ENCODE measurements at regions not wholly inside any gene's neighbourhood (a gene's known extent, or its start where the extent isn't known, plus 50 kb on each side); places are given as distances from the start of the nearest gene placed in this dataset.

DNA sequence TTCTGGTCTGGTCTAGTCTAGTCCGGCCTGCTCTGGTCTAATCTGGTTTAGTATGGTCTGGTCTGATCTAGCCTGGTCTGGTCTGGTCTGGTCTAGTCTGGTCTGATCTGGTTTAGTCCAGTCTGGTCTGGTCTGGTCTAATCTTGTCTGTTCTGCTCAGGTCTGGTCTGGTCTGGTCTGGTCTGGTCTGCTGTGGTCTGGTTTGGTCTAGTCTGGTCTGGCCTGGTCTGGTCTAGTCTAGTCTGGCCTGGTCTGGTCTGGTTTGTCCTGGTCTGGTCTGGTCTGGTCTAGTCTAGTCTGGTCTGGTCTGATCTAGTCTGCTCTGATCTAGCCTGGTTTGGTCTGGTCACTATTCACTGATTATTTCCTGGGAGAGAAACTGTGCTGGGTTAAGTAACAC is 84.1 kb upstream of the PRR23E start:
- DNase-seq, result no peak

DNA sequence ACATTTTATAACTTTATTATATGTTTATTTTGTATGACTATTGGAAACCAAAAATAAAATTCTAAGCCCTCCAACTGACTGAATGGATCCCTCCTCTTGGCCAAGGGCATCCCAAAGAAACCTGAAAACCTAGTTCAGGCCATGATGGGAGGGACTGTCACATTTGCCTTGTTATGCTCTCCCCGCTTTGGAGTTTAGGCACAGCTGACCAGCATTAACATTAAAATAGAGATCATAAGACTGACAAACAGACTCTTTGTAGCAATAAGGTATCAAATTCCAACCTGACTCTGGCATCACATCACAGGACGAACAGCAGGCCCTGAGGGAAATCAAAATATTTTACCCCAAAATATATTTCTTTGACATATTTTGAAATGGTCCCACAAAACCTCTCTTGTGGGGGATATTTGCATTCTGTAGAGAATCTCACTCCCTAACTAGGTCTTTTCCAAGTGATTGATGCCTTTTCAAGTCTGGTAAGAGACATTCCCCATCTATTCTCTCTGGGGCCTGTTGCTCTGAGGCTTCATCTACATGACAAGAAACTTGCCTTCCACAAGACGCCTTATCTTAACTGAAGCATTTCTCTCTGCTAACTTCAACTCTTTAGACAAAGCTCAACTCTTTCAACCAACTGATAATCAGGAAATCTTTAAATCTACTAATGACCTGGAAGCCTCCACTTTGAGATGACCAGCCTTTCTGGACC is 81.8 kb upstream of the PRR23E start:
- no peak for DNase-seq

DNA sequence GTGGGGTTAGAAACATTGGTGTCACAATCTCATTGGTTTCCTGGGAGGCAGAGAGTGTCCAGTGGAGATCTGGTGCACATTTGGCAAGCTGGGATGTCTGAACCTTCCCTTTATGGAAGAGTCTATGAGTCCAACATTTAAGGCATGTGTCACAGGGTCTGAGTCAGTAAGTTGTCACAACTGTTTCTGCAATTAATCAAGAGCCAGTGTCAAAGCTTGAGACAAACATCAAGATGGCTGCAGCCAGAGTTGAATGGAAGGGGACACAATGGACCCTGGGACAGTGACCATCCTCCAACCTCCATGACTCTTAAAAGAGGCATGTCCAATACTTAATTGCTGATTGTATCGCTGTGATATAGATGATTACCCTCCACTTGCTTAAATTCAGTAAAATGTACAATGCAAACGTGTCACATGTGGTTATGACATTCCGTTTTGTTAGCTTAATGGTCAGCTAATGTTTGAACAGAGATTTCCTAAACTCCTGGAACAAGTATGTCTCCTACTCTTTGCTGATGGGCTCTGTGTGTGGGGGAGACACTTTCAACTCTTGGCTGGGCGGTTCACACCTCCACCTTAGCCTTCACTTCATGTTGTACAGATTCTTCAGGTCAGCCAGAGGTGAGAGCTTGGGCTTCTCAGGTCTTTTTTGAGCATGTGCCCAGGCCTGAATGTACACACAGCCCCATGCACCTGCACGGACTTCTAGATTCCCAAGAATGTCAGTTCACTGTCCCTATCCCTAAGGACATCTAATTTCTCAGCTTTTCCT is 79.9 kb upstream of the PRR23E start:
- no peak for DNase-seq

DNA sequence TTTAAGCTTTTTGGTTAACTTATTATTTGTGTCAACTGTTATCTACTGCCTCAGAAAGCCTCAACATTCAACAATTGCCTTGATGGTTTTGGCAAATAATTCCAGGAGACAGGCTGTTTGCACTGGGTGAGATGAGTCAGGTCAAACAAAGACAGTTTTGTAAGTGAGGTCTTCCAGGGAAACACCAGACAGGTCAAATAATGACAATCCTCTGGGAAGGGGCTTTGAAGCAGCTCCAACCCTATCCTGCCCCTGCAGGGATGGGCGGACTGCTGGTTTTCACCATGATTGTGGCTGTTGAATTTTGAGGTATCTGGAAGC is 79.4 kb upstream of the PRR23E start:
- no peak for DNase-seq

DNA sequence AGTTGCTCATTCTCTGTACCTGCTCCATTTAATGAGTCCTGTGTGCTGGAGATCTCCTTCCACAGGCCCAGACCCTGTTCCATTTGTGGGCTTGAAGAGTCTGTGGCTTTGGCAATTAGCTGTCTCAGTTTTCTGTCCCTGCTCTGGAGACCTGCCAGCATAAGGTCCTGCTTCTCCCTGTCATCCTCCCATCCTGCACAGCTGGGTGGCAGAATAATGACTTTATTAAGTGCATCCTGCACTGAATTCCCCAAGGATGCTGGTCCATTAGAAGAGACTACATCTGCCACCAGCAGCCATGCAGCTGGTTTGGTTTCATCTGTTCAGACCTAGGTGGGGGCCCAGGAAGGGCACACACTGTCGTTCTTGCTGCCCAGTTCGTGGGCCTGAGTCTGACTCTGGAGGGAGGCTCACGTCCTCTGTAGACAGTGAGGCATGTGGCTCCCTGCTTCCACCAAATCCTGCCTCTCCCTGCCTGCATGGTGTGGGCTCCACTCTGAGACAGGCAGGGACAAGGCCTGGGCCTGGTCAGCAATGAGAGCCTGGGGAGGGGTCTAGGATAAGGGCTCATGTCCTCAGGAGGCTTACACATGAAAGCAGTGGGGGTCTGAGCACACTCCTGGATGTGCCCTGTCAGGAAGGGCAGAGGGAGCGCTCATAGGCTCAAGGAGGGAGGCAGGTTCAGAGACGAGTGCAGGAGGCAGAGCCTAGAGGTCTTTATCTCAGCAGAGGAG is 78.4 kb upstream of the PRR23E start:
- no peak for DNase-seq

DNA sequence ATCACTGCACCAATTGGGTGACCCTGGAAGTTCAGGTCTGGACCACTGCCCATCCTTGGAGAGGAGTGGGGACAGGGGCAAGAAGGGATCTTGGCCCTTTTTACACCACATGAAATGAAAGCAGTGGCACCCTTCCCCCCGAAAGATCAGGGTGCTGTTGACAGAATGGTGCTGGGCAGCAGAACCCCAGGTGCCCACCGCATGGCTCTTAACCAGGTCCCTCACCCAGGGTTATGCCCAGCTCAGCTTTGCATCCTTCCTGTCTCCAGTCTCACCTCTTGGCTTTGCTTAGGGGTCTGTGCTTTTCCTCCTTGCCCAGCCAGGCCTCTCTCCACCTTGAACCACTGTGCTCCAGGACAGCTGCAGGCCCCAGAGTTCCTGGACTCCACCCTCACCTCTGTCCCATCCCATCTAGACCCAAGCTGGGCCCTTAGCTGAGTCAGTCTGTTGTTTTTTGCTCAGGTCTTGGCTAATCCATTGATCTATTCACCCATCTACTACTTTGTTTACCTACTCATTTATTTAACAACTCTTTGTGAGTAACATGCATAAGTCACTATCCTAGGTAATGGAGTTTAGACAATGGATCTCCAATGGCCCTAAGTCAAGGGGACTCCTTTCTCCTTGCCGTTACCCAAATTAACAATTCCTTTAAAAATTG is 77.1 kb upstream of the PRR23E start:
- no peak for DNase-seq

DNA sequence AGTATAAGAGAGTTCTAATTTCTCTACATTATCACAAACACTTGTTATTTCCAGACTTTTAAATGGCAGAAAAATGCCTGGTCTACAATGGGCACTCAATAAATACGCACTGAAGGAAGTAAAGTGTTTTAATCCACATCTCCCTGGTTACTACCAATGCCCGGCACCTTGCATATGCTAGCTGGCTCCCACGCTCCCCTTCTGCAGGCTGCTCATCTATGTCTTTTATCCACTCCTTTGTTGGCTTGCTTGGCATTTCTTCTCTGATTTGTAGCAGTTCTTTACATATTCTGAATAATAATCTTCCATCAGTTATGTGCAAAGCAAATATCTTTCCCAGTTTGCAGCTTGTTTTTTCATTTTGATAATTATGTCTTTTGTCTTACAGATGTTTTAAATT is 74.6 kb upstream of the PRR23E start:
- no peak for DNase-seq

DNA sequence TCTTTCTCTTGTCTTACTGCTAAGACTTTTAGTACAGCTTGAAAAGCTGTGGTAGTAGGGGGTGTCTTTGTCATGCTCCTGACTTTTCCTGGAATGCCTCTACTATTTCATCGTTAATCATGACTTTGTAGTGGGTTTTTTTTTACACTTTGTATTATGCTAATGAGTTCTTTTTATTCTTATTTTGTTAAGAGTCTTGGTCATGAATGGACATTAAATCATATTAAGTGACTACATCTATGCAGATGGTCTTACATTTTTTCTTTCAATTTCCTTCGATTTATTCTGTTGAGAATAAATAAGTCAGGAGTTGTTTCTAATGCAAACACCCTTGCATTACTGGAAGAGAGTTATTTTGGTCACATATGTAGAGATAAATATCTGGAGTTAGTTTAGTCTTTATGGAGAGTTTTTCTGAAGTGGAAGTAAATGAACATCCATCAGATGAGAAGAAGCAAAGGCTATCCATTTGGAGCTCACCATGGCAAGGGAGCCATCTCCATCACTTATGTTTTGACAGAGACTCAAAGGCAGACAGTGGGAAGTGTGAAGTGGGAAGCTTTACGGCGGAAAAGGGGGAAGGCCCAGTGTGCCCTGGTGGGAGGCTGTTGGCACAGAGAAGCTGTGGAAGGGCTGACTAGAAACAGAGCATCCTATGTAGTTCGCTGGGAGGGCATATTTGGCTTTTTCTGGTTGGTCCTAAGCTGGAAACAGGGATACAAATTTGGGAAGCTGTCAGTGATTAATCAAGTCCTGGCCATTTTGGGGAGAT is 73.1 kb upstream of the PRR23E start:
- no peak for DNase-seq

DNA sequence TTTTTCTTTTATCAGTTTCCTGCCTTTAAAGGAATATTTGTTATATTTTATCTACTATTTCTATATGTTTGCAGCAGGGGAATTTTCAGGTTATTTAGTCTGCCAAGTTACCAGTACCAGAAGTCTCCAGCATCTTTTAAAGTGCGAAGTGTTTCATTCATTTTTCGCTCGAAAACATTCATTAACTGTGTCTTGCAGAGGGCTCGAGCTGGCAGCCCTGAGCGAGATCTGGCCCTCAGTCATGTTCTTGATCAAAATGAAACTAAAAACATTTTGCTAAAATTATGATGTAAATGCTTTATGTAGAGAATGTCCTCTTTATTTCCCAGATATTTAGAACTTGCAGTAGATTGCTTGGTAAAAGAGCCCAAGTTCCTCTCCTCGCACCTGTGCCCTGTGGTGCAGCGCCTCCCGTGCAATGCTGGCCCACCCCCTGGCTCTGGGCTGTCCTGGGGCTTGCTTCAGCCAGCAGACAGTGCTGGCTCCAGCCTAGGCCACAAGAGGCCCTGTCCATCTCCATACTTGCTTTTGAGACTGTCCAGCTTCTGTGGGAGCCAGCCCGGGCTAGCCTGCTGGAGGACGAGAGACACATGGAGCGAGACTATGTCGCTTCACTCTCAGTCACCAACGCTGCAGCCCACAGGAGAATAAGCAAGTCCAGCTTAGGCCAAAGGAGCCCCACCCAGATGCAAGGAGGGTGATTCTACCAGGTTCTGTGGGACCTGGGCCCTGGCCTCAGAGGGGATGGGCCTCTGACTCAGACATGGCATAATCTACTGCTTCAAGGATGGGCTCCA is 71.9 kb upstream of the PRR23E start:
- no peak for DNase-seq

DNA sequence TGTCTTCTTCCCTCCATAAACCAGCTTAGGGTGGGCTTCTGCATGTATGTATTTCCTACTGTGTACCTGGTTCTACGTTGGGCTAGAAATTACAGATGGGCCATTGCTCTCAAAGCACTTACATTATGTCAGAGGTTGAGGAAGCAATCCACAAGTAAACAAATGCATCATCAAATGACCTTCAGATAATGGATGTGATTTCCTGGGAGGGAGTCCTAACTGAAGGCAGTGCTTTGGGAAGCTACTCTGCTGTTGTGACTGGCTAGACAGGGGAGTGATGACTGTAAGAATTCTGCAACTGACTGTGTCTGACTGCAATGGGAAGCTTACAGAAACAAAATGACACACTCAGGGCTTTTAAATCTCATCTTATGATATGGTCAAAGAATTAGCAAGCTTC is 71.0 kb upstream of the PRR23E start:
- DNase-seq, result no peak

DNA sequence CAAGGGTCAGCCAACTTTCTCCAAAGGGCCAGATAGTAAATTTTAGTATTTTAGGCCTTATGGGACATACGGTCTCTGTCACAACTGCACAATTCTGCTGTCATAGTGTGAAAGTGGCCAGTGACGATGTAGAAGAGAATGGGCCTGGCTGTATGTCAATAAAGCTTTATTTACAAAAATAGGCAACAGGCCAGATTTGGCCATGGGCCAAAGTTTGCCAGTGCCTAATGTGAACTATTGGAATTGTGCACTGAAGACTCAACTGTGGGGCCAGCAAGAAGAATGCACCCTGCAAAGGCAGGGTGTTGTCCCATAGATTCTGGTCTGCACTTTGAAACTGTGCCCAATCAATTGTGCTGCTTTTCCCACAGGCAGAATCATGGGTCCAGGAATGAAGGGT is 69.4 kb upstream of the PRR23E start:
- DNase-seq, result no peak

DNA sequence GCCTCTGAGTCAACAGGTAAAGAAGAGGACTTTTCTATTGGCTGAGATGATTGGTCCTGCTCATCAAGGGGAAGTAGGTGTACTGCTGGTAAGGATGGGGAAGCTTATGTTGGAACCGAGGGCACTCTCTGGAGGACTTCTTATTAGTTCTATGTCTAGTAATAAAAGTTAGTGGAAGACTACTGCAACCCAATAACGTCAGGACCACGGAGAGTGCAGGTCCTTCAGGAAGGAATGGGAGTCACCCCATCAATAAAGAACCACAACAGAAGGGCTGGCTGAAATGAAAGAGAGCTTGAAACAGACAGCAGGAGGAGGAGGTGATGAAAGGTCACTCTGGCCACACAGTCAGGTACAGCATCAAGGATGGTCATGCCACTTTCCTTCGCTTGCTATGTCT is 68.8 kb upstream of the PRR23E start:
- no peak for DNase-seq

DNA sequence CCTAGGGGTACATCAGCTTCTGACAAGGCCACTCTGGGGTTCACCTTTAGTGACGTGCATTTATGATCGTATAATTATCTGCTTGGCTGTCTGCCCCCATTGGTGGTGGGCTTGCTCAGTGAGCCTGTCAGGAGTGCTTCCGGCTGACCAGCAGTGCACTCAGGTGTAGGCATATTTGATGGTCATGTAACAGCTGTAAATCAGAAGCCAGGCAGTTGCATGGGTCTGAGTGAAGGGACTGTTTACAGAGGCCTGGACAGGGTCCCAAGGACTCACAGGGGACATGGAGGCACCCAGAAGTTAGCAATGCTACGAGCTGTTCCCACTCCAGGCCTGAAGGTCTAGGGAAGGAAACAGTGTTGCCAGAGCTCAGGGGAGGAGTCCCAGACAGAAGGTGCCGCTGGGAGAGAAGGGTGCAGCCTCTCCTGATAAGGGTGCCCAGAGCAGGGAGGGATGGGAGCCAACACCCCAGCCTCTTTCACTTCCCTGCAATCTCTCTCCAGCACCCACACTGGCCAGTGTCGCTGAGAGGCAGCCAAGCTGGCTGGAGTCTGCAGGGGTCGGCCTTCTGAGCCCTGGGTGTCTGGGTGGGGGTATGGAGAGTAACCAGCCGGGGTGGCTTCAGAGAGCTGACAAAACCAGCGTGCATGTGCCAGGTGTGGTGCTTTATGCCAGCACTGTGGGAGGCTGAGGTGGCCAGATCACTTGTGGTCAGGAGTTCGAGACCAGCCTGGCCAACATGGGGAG is 61.3 kb upstream of the PRR23E start:
- no peak for DNase-seq

DNA sequence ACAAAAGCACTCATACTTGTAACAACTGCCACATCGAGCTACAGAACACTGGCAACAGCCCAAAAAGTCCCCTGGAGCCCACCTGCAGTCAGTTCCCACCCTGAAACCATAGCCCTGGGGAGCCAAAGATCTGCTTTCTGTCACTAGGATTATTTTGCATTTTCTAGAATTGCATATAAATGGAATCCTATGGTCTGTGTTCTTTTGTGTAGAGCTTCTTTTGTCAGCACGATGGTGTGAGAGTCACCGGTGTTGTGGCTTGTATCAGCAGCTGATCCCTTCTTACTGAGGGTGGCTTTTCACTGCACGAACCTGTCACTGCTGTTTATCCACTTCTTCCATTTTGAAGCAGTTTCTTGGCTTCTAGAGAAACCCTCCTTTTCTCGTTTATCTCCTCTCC is 60.1 kb upstream of the PRR23E start:
- DNase-seq, result no peak

DNA sequence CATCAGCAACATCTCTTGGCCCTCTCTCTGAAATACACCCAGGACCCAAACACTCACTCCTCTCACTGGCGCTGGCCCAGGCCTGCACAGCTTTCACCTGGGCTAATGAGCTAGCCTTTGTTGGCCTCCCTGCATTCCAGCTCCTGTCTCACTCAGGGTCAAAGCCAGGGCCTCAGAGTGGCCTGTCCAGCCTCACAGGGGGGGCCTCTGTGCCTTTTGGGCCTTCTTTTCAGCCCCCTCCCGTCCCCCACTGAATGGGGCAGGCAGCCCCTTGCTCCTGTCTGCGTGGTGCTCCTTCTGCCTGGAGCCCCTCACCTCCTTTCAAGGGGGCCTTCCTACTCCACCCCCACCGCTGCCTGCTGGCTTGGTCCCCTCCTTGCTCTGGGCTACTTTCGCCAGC is 59.0 kb upstream of the PRR23E start:
- no peak for DNase-seq

DNA sequence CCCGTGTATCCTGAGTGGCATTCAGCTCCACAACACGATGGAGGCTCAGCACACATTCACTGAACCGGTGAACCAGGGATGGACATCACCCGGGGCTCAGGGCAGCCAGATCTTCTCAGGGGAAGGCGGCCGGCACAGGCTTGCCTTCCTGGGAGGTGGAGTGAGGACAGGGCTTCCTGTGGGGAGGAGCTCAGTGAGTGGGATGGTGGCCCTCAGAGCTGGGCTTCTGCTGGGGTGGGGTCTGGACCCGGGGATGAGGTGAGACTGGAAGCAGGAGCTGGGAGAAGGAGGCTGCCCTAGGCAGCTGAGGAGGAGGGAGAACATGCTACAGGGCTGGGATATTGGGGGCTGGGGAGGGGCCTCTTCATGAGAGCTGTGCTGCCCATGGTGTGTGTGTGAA is 58.5 kb upstream of the PRR23E start:
- DNase-seq, result no peak

DNA sequence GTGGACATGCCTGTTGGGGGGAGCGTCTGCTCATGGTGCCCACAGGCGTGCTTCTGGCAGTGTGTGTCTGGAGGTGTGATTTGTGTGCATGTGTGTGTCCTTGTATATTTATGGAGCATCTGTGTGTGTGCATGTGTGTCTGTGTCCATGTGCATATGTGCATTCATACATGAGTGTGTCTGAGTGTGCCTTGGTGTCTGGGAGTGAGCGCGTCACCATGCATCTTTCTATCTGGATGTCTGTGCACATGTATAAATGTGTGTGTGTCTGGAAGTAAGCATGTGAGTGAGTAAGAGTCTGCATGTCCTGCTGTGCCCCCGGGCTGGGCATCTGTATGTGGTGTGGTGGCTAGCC is 58.1 kb upstream of the PRR23E start:
- DNase-seq, result no peak

DNA sequence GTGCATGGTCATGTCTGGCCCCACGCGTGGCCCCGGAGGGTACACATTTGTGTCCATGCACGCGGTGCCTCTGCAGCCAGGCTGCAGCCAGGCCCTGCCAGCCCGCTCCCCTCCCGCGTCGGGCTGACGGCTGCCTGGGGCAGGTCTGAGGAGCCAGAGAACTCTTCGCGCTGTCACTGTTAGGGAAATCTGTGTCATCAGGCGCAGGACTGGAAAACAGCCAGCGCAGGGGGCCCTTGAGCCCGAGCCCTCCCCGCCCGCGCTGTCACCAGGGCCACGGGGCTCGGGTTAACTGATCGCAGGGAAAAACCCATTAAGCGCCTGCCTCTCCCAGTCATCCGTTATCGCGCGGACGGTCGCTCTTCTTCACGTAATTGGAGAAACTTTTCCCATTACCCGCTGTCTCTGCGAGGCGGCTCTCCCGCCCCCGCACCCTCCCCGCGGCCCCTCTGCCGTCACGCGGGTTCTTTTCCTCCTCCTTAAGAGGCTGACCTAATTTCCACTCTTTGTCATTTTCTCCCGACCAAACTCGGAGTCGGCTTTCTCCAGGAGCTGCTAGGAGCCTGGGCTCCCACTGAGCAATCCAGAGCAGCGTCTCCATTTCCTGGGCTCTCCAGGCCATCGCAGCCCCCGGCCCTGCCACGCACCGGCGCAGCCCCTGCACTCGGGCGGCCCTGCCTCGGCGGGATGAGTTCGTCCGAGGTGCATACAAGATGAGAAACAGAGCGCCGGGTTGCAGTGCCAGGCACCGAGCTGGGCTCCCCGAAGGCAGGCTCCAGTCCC is 57.5 kb upstream of the PRR23E start:
- peak; percentile 61 for DNase-seq

DNA sequence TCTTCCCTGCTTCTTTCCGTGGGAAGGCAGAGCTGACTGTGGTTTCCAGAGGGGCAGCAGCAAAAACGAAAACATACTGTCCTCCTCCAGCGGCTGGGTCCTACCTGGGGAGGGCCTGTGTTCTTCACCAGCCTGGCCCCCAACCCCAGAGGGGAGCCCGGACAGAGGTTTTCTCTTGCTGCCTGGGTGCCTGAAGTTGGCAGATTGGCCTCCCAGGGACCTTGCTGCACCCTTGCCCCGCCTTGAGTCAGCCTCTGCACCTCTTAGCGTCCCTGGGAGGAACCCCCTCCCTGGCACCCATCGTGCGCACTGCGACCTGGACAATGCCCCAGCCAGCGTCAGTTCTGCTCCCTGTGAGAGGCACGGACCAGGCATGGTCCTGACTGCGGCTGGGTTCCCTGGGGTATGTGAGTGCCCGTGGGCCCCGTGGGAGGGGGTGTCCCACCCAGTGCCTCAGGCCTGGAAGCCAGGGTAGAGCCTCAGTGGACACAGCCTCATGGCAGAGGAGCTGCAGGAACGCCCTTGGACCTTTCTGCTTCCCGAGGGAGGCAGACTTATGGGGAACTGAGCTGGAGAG is 56.8 kb upstream of the PRR23E start:
- DNase-seq, result no peak

DNA sequence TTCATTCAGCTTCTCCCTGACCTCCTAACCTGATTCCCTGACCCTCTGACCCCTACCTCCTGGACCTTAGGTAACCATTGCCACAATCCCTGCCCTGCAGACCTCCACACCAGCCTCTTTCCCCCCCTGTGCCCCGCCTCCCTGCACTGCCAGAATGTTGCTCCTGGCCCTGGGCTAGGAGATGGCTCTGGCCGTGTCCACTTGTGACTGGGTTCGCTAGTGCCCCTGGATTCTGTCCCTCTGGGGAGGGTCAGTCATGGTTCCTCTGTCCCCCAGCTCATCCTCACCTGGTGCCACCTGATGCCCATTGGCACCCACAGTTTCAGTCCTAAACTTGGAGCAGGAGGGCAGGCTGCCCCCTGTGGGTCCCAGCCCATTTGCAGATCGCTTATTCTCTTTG is 56.2 kb upstream of the PRR23E start:
- no peak for DNase-seq

Data from suppressor macrophage treated with lipopolysaccharide for 4 hours (primary cell).